Panc1 (cell line): ENCODE measurements at regions not wholly inside any gene's neighbourhood (a gene's known extent, or its start where the extent isn't known, plus 50 kb on each side); places are given as distances from the start of the nearest gene placed in this dataset.

Source experiments
- CTCF ChIP-seq: fragments of 450-650 bp; IDR thresholded peaks from 2 replicates; pipeline ENCODE4 v1.5.1; 2017; ENCODE audit warnings: mild to moderate bottlenecking
- POLR2AphosphoS5 ChIP-seq: IDR thresholded peaks from 2 replicates; pipeline ENCODE4 v1.6.1; 2012; ENCODE audit warnings: mild to moderate bottlenecking, low read depth, low read length, moderate library complexity
- REST ChIP-seq, 2 experiments: IDR thresholded peaks; 2 replicates each; pipeline ENCODE4 v1.6.1; 2011 to 2012; ENCODE audit warnings: low read depth in 2 of 2, control low read depth in 1 of 2, low read length in 1 of 2, mild to moderate bottlenecking in 1 of 2, moderate library complexity in 1 of 2; ENCODE audit not compliant: insufficient read depth in 1 of 2
- TCF7L2 ChIP-seq: IDR thresholded peaks from 2 replicates; pipeline ENCODE4 v1.6.1; 2011; ENCODE audit warnings: mild to moderate bottlenecking, low read depth, low read length, inconsistent platforms

- TF ChIP-seq CTCF (no peak), POLR2AphosphoS5 (no peak), REST (IDR thresholded peaks at IDR 0.05; ENCODE audit: insufficient read depth in 1 of 2, low read depth in 2 of 2, low read length in 1 of 2) (no peak), TCF7L2 (no peak)
These were observed 231.3 kb upstream of the CELF2 start for GRCh38 chr10:10786109-10787090.
